Astrocyte of the spinal cord (primary cell): ENCODE measurements at regions not wholly inside any gene's neighbourhood (a gene's known extent, or its start where the extent isn't known, plus 50 kb on each side); places are given as distances from the start of the nearest gene placed in this dataset.

Experiments
- DNase-seq: peaks from one replicate; pipeline ENCODE4 v3.0.0; 2011; ENCODE audit warnings: low read depth, low spot score
- H3K4me3 ChIP-seq: 2 replicates; pipeline ENCODE4 v1.5.1; 2011; ENCODE audit warnings: low read depth, mild to moderate bottlenecking, low read length, moderate library complexity
- CTCF ChIP-seq: IDR thresholded peaks from 2 replicates; pipeline ENCODE4 v1.5.1; 2012; ENCODE audit warnings: low read depth, mild to moderate bottlenecking, low read length, inconsistent platforms
- in situ Hi-C: cut with HindIII; loops from 2 replicates; pipeline ENCODE4 v1.10.0; 2017; ENCODE audit warnings: low sequenced_read_pairs

DNA sequence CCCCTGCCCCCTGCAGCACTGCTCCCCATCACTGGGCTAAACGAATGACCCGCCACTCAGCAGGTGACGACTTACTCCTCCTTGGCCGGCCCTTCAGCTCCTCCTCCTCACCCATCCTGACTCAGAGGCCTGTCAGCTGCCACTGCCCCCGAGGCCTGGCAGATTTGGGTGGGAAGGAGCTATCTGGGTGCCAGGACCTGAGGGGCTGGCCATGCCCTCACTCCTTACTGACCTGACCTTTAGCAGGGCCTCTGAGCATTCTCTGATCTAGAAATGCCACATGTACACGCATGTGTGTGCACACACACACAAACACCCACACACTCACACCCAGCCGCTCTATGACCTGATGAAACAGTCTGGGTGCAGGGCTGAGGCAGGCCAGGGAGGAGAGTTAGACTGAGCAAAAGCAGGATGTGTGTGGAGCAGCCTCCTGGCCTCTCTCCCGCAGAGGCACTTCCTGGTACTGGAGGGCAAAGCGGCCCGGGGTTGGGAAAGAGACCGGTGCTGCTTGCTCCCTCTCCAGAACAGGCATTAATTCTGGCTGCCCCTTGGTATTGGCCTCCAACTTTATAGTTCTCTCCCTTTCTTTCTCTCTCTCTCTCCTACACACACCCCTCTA lies 68.0 kb downstream of the ZFP36L2 start:
- H3K4me3 ChIP-seq, result no peak overlapping the region
- TF ChIP-seq CTCF, result no peak
- DNase-seq, result peak; percentile 59
- in situ Hi-C loops, result no loop called here

GRCh38 chr2:43157506-43158246 lies 68.7 kb downstream of the ZFP36L2 start:
- DNase-seq, result no peak
- no peak overlapping the region for H3K4me3 ChIP-seq
- in situ Hi-C loops, result no loop called here
- TF ChIP-seq CTCF, result no peak

GRCh38 chr2:43155851-43156411 lies 70.5 kb downstream of the ZFP36L2 start:
- H3K4me3 ChIP-seq, result no peak overlapping the region
- TF ChIP-seq CTCF, result no peak
- in situ Hi-C loops, result no loop called here
- DNase-seq, result no peak

- DNase-seq, result no peak
- in situ Hi-C loops, result no loop called here
- TF ChIP-seq CTCF, result no peak
- no peak overlapping the region for H3K4me3 ChIP-seq
Observed at GRCh38 chr2:43154685-43155084, 71.7 kb downstream of the ZFP36L2 start.

GRCh38 chr2:43152741-43153647 lies 73.4 kb downstream of the ZFP36L2 start:
- DNase-seq, result no peak
- in situ Hi-C loops, result no loop called here
- TF ChIP-seq CTCF, result no peak
- no peak overlapping the region for H3K4me3 ChIP-seq

- no peak for DNase-seq
- no peak for TF ChIP-seq CTCF
- in situ Hi-C loops, result no loop called here
- H3K4me3 ChIP-seq, result no peak overlapping the region
Observed at GRCh38 chr2:43152186-43152585, 74.2 kb downstream of the ZFP36L2 start.
